Fibroblast of mammary gland (primary cell): ENCODE measurements at regions not wholly inside any gene's neighbourhood (a gene's known extent, or its start where the extent isn't known, plus 50 kb on each side); places are given as distances from the start of the nearest gene placed in this dataset.

ENCODE experiments used
- DNase-seq: peaks from one replicate; pipeline ENCODE4 v3.0.0-alpha.2; 2010; ENCODE audit warnings: low read depth
- H3K4me3 ChIP-seq: 2 replicates; pipeline ENCODE4 v1.5.1; 2011; ENCODE audit warnings: low read depth, mild to moderate bottlenecking, low read length, moderate library complexity; ENCODE audit not compliant: control insufficient read depth
- CTCF ChIP-seq: conservative IDR thresholded peaks from 2 replicates; pipeline ENCODE4 v1.5.1; 2011; ENCODE audit warnings: low read depth, low read length, inconsistent platforms; ENCODE audit not compliant: control insufficient read depth, insufficient read depth

- no peak overlapping the region for H3K4me3 ChIP-seq
- DNase-seq, result no peak
- TF ChIP-seq CTCF, result no peak
These were observed 1528.7 kb upstream of the CDH9 start for GRCh38 chr5:28567048-28567447.

- H3K4me3 ChIP-seq, result no peak overlapping the region
- no peak for DNase-seq
- TF ChIP-seq CTCF, result no peak
These were observed 1523.1 kb upstream of the CDH9 start for GRCh38 chr5:28561522-28561921.

GRCh38 chr5:28558196-28558595, 1519.8 kb upstream of the CDH9 start:
- no peak overlapping the region for H3K4me3 ChIP-seq
- no peak for TF ChIP-seq CTCF
- DNase-seq, result no peak

DNA sequence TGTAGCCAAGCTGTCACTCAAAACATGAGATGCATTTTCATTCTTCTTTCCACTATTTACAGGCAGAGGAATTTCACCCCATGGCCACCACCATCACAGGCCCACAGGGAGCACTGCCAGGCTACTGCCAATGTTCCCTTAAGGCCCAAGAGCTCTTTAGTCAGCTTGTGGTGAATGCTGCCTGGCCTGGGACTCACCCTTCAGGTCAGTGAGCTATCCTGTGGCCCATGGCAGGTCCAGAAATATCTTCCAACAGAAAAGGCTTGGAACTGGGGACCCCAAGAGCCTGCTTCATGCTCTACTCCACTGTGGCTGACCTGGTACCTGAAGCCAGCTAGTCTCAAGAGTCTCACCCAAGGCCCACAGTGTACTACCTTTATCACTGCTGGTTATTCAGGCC, 1518.7 kb upstream of the CDH9 start:
- TF ChIP-seq CTCF, result no peak
- no peak for DNase-seq
- H3K4me3 ChIP-seq, result no peak overlapping the region

GRCh38 chr5:28549588-28549987, 1511.2 kb upstream of the CDH9 start:
- DNase-seq, result no peak
- no peak overlapping the region for H3K4me3 ChIP-seq
- TF ChIP-seq CTCF, result no peak

GRCh38 chr5:28548856-28549255, 1510.5 kb upstream of the CDH9 start:
- DNase-seq, result peak; percentile 2
- TF ChIP-seq CTCF, result no peak

DNA sequence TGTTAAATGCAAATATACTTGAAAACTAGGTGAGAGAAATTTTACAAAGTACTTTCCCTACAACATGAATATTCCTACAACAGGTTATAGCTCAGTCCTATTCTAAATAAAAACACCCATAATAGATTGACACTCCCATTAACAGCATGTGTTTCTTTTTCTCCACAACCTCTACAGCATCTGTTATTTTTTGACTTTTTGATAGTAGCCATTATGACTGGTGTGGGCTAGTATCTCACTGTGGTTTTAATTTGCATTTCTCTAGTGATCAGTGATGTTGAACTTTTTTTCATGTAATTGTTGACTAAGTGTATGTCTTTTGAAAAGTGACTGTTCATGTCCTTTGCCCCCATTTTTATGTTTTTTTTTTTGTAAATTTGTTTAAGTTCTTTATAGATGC, 1506.1 kb upstream of the CDH9 start:
- no peak for TF ChIP-seq CTCF
- DNase-seq, result no peak

More at GRCh38 chr5:28548856-28549255, 1510.5 kb upstream of the CDH9 start:
- no peak overlapping the region for H3K4me3 ChIP-seq

More for the DNA sequence above, 1506.1 kb upstream of the CDH9 start:
- H3K4me3 ChIP-seq, result no peak overlapping the region
